ENCODE measurements at regions not wholly inside any gene's neighbourhood (a gene's known extent, or its start where the extent isn't known, plus 50 kb on each side); places are given as distances from the start of the nearest gene placed in this dataset.

GRCh38 chr12:91766454-91766853 is 379.2 kb downstream of the BTG1 start:
- Histone ChIP-seq H2AFZ (ENCODE audit: insufficient read depth, low read depth, low read length, poor library complexity, severe bottlenecking) (no peak overlapping the region), H3K9me3 (ENCODE audit: control extremely low read depth in 1 of 3, control insufficient read depth in 2 of 3, insufficient read depth in 1 of 3, low read length in 2 of 3) (no peaks in the 10 kb centered on the region), H3K36me3 (replicated peaks in 1 of 2; ENCODE audit: control extremely low read depth in 1 of 2, control insufficient read depth in 1 of 2, extremely low read depth in 1 of 2, insufficient read depth in 2 of 2, low read length in 1 of 2) (no peaks in the 10 kb centered on the region), H3K27me3 (replicated peaks in 1 of 4; ENCODE audit: control extremely low read depth in 1 of 4, control insufficient read depth in 3 of 4, insufficient read depth in 4 of 4, low read length in 3 of 4) (peaks cover 0 to 2% (median 0%) of the 10 kb centered on the region in 4 experiments), H4K20me1 (ENCODE audit: control insufficient read depth, insufficient read depth, low read length, poor library complexity, severe bottlenecking) (no peaks in the 10 kb centered on the region), H3K4me3 (ENCODE audit: control extremely low read depth in 1 of 5, extremely low read depth in 1 of 5, insufficient read depth in 1 of 5, low read depth in 2 of 5, low read length in 4 of 5) (no peak overlapping the region), H3K27ac (ENCODE audit: low read length in 2 of 2) (no peak overlapping the region), H3K9ac (ENCODE audit: low read length) (no peak overlapping the region), H3K4me1 (ENCODE audit: control insufficient read depth in 2 of 2, insufficient read depth in 2 of 2, low read length in 2 of 2) (no peaks in the 10 kb centered on the region), H3K79me2 (ENCODE audit: control insufficient read depth, insufficient read depth, low read length) (no peaks in the 10 kb centered on the region), H3K4me2 (replicated peaks; ENCODE audit: low read depth, low read length, poor library complexity, severe bottlenecking) (no peak overlapping the region)
- POLR2A ChIA-PET = no interaction called here
- intact Hi-C loops (cut with micrococcal nuclease) = no loop called here
- H3K4me3 Mint-ChIP-seq = no peak overlapping the region
- CTCF ChIA-PET = interaction anchor here (0.7 to 1.2 kb wide), 2 partner anchors 45 to 308 kb away, joined by 3 to 4 read pairs; no protein-coding TSS in a partner anchor
- no peak overlapping the region for H3K27ac Mint-ChIP-seq
- TF ChIP-seq, protein P1, sequence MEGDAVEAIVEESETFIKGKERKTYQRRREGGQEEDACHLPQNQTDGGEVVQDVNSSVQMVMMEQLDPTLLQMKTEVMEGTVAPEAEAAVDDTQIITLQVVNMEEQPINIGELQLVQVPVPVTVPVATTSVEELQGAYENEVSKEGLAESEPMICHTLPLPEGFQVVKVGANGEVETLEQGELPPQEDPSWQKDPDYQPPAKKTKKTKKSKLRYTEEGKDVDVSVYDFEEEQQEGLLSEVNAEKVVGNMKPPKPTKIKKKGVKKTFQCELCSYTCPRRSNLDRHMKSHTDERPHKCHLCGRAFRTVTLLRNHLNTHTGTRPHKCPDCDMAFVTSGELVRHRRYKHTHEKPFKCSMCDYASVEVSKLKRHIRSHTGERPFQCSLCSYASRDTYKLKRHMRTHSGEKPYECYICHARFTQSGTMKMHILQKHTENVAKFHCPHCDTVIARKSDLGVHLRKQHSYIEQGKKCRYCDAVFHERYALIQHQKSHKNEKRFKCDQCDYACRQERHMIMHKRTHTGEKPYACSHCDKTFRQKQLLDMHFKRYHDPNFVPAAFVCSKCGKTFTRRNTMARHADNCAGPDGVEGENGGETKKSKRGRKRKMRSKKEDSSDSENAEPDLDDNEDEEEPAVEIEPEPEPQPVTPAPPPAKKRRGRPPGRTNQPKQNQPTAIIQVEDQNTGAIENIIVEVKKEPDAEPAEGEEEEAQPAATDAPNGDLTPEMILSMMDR (IDR thresholded peaks at IDR 0.05) = no peak
- no peak for TF ChIP-seq EZH2 (IDR thresholded peaks at IDR 0.05; ENCODE audit: borderline replicate concordance, insufficient read depth, low read depth, low read length, poor library complexity, severe bottlenecking)
- DNase-seq = no peak
- no CpG with 5 or more reads among the region's 1 CpG for WGBS (ENCODE audit: insufficient coverage)
- peaks cover 2% of the 10 kb centered on the region for H3K27me3 Mint-ChIP-seq
- ATAC-seq (ENCODE audit: low read depth) = no peak
- H3K4me1 Mint-ChIP-seq = no peaks in the 10 kb centered on the region
- H3K9me3 Mint-ChIP-seq (ENCODE audit: insufficient read depth) = no peaks in the 10 kb centered on the region

DNA sequence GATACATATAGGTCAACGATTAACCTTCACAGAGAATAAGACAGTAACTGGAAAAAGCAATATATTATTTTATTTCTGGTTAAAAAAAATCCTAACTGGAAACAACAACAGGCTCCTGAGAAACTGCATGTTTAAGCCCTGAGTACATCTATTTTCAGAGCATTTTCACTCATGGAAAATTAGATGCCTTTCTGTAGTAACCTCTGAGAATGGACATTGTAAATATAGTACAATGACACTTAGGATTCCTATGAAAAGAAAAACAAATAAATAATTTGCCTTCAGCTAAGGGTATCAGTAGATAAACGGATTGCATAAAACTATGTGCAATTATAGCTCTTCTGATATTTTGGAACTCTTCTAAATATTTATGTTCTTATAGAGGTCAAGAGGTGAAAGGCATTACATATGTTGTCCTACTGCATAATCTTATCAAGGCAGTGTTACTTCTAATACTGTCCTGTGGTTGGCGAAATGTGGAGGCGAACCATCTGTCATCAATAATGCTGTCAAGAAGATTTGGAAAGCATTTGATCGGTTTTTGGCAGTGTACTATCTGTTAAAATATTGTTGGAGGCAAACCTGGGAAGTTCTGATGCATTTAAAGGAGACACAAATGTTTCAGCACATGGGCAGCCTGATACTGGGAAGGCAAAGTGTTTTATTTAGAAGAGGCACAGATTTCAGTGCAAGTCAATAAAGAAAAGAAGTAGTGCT is 381.8 kb downstream of the BTG1 start:
- H3K4me1 ChIP-seq (ENCODE audit: control insufficient read depth in 2 of 2, insufficient read depth in 2 of 2, low read length in 2 of 2) = no peaks in the 10 kb centered on the region
- H3K9me3 ChIP-seq (ENCODE audit: control extremely low read depth in 1 of 3, control insufficient read depth in 2 of 3, insufficient read depth in 1 of 3, low read length in 2 of 3) = peaks cover 0 to 4% (median 4%) of the 10 kb centered on the region in 3 donors
- H3K9me3 Mint-ChIP-seq (ENCODE audit: insufficient read depth) = peaks cover 6% of the 10 kb centered on the region
- H3K4me1 Mint-ChIP-seq = no peaks in the 10 kb centered on the region
- no peaks in the 10 kb centered on the region for H3K79me2 ChIP-seq (ENCODE audit: control insufficient read depth, insufficient read depth, low read length)
- no peak overlapping the region for H3K4me2 ChIP-seq (replicated peaks; ENCODE audit: low read depth, low read length, poor library complexity, severe bottlenecking)
- H3K27ac ChIP-seq (ENCODE audit: low read length in 2 of 2) = no peak overlapping the region
- H3K27me3 ChIP-seq (replicated peaks in 1 of 4; ENCODE audit: control extremely low read depth in 1 of 4, control insufficient read depth in 3 of 4, insufficient read depth in 4 of 4, low read length in 3 of 4) = peaks cover 0 to 2% (median 0%) of the 10 kb centered on the region in 4 experiments
- H3K4me3 Mint-ChIP-seq = no peak overlapping the region
- no peak for ATAC-seq (ENCODE audit: low read depth)
- H4K20me1 ChIP-seq (ENCODE audit: control insufficient read depth, insufficient read depth, low read length, poor library complexity, severe bottlenecking) = no peaks in the 10 kb centered on the region
- DNase-seq = no peak
- 92% methylated on average over 3 of the region's 5 CpGs for WGBS (ENCODE audit: insufficient coverage)
- no peak overlapping the region for H3K9ac ChIP-seq (ENCODE audit: low read length)
- H3K27ac Mint-ChIP-seq = no peak overlapping the region
- intact Hi-C loops (cut with micrococcal nuclease) = no loop called here
- peaks cover 6% of the 10 kb centered on the region for H3K27me3 Mint-ChIP-seq
- no peak overlapping the region for H3K4me3 ChIP-seq (ENCODE audit: control extremely low read depth in 1 of 5, extremely low read depth in 1 of 5, insufficient read depth in 1 of 5, low read depth in 2 of 5, low read length in 4 of 5)
- ChIA-PET CTCF (interaction anchor here (1.0 kb wide), 1 partner anchor 15 kb away, joined by 3 read pairs; no protein-coding TSS in a partner anchor), POLR2A (no interaction called here)
- no peak overlapping the region for H2AFZ ChIP-seq (ENCODE audit: insufficient read depth, low read depth, low read length, poor library complexity, severe bottlenecking)
- H3K36me3 ChIP-seq (replicated peaks in 1 of 2; ENCODE audit: control extremely low read depth in 1 of 2, control insufficient read depth in 1 of 2, extremely low read depth in 1 of 2, insufficient read depth in 2 of 2, low read length in 1 of 2) = no peaks in the 10 kb centered on the region
- TF ChIP-seq, protein P1 (IDR thresholded peaks at IDR 0.05) = no peak
- no peak for TF ChIP-seq EZH2 (IDR thresholded peaks at IDR 0.05; ENCODE audit: borderline replicate concordance, insufficient read depth, low read depth, low read length, poor library complexity, severe bottlenecking)
